Ishikawa (cell line): ENCODE measurements at regions not wholly inside any gene's neighbourhood (a gene's known extent, or its start where the extent isn't known, plus 50 kb on each side); places are given as distances from the start of the nearest gene placed in this dataset.

Experiments
- CREB1 ChIP-seq: IDR thresholded peaks from 2 replicates; pipeline ENCODE4 v1.6.1; 2012; ENCODE audit warnings: low read depth
- EGR1 ChIP-seq: IDR thresholded peaks from 2 replicates; pipeline ENCODE4 v1.6.1; 2012
- EP300 ChIP-seq: IDR thresholded peaks from 2 replicates; pipeline ENCODE4 v1.6.1; 2012; ENCODE audit warnings: borderline replicate concordance
- FOXM1 ChIP-seq: IDR thresholded peaks from 2 replicates; pipeline ENCODE4 v1.6.1; 2012; ENCODE audit warnings: low read depth, borderline replicate concordance
- NFIC ChIP-seq: IDR thresholded peaks from 2 replicates; pipeline ENCODE4 v1.6.1; 2012
- RAD21 ChIP-seq: IDR thresholded peaks from 2 replicates; pipeline ENCODE4 v1.6.1; 2012; ENCODE audit warnings: low read depth
- TAF1 ChIP-seq: IDR thresholded peaks from 2 replicates; pipeline ENCODE4 v1.6.1; 2012; ENCODE audit warnings: low read depth, mild to moderate bottlenecking
- TCF12 ChIP-seq: IDR thresholded peaks from 2 replicates; pipeline ENCODE4 v1.6.1; 2012; ENCODE audit warnings: low read depth
- TEAD4 ChIP-seq: IDR thresholded peaks from 2 replicates; pipeline ENCODE4 v1.6.1; 2012
- YY1 ChIP-seq: IDR thresholded peaks from 2 replicates; pipeline ENCODE4 v1.6.1; 2012; ENCODE audit warnings: low read depth
- ZBTB7A ChIP-seq: IDR thresholded peaks from 2 replicates; pipeline ENCODE4 v1.6.1; 2012; ENCODE audit warnings: low read depth
- TF ChIP-seq, protein P1 (sequence below): IDR thresholded peaks from 2 replicates; pipeline ENCODE4 v1.6.1; 2012; ENCODE audit warnings: low read depth, mild to moderate bottlenecking
- TF ChIP-seq, protein P2 (sequence below): IDR thresholded peaks from 2 replicates; pipeline ENCODE4 v1.6.1; 2012
- TF ChIP-seq, protein P3 (sequence below): IDR thresholded peaks from 2 replicates; pipeline ENCODE4 v1.6.1; 2012

DNA sequence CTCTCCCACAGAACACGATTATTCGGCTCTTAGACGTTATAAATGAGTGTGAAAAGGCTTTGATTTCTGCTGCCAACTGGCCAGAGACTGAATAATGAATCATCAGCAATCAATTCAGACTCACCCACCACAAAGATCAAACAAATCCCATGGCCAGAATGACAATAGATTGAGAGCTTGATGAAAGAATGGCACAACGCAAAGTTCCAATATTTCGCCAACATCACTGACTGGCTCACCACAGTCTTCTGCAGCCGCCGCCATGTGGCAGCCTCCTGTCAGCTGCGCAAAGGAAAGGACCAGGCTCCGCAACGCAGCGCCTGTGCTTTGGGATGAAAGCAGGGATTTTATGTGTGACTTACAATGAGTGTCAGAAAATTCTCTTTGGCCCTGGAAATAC lies 104.4 kb upstream of the SOX11 start:
- TF ChIP-seq, protein P1, sequence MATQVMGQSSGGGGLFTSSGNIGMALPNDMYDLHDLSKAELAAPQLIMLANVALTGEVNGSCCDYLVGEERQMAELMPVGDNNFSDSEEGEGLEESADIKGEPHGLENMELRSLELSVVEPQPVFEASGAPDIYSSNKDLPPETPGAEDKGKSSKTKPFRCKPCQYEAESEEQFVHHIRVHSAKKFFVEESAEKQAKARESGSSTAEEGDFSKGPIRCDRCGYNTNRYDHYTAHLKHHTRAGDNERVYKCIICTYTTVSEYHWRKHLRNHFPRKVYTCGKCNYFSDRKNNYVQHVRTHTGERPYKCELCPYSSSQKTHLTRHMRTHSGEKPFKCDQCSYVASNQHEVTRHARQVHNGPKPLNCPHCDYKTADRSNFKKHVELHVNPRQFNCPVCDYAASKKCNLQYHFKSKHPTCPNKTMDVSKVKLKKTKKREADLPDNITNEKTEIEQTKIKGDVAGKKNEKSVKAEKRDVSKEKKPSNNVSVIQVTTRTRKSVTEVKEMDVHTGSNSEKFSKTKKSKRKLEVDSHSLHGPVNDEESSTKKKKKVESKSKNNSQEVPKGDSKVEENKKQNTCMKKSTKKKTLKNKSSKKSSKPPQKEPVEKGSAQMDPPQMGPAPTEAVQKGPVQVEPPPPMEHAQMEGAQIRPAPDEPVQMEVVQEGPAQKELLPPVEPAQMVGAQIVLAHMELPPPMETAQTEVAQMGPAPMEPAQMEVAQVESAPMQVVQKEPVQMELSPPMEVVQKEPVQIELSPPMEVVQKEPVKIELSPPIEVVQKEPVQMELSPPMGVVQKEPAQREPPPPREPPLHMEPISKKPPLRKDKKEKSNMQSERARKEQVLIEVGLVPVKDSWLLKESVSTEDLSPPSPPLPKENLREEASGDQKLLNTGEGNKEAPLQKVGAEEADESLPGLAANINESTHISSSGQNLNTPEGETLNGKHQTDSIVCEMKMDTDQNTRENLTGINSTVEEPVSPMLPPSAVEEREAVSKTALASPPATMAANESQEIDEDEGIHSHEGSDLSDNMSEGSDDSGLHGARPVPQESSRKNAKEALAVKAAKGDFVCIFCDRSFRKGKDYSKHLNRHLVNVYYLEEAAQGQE, result no peak
- TF ChIP-seq EGR1 (no peak), FOXM1 (no peak), RAD21 (no peak), EP300 (no peak), TAF1 (no peak), CREB1 (no peak), ZBTB7A (no peak), YY1 (no peak), TCF12 (no peak), TEAD4 (no peak), NFIC (no peak)
- TF ChIP-seq, protein P2, sequence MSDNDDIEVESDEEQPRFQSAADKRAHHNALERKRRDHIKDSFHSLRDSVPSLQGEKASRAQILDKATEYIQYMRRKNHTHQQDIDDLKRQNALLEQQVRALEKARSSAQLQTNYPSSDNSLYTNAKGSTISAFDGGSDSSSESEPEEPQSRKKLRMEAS, result no peak
- TF ChIP-seq, protein P3, sequence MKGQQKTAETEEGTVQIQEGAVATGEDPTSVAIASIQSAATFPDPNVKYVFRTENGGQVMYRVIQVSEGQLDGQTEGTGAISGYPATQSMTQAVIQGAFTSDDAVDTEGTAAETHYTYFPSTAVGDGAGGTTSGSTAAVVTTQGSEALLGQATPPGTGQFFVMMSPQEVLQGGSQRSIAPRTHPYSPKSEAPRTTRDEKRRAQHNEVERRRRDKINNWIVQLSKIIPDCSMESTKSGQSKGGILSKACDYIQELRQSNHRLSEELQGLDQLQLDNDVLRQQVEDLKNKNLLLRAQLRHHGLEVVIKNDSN, result no peak
